ENCODE measurements at regions not wholly inside any gene's neighbourhood (a gene's known extent, or its start where the extent isn't known, plus 50 kb on each side); places are given as distances from the start of the nearest gene placed in this dataset.

- no peak for DNase-seq
Observed at GRCh38 chr11:92810423-92811064, 158.9 kb upstream of the MTNR1B start.

GRCh38 chr11:92811341-92811740 lies 158.1 kb upstream of the MTNR1B start:
- DNase-seq, result no peak

DNA sequence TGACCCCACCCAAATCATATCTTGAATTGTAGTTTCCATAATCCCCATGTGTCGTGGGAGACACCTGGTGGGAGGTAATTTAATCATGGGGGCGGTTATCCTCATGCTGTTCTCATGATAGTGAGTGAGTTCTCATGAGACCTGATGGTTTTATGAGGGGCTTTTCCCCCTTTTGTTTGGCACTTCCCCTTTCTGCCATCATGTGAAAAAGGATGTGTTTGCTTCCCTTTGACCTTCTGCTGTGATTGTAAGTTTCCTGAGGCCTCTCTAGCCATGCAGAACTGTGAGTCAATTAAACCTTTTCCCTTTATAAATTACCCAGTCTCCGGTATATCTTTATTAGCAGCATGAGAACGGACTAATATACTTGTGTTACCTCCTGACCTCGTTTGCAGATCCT lies 156.6 kb upstream of the MTNR1B start:
- DNase-seq, result no peak

GRCh38 chr11:92819830-92820229 lies 149.6 kb upstream of the MTNR1B start:
- no peak for DNase-seq

- no peak for DNase-seq
Observed at GRCh38 chr11:92820860-92821259, 148.6 kb upstream of the MTNR1B start.

DNA sequence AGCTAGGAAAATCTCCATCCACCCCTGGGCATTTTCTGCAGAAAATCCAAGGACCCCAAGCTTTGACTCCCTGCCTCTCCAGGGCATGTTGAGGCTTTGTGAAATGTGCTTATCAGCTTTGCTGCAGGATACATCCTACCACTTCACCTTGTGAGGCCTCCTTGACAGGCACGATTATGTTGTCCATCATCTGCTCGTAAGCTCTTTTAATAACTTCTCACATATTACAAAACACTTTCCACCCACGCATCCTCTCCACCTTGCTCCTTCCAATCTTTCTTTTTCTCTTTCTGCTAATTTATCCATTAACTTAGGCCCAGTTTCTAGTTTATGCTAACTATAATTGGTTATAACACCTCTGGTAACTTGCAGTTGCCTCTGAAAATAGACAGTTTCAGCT lies 147.0 kb upstream of the MTNR1B start:
- DNase-seq, result no peak

- DNase-seq, result no peak
Observed at GRCh38 chr11:92826136-92826535, 143.3 kb upstream of the MTNR1B start.

- DNase-seq, result no peak
Observed at GRCh38 chr11:92826603-92827002, 142.8 kb upstream of the MTNR1B start.

DNA sequence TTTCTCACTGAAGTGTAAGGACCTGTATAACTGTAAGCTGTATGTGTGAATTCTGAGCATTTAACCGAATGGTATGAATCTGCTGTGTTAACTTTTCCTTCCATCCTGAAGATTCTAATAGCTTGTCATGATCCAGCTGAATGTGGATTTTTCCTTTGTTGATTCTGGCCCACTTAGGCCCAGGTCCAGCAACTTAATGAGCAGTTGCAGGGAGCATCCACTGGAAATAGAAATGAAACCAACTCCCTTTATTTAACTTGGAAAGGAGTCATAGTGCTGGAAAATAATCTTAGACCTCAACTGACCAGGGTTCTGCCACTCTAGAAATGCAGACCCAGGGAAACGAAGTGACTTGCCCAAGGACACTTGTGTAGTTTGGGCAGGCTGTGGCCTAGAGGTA lies 142.3 kb upstream of the MTNR1B start:
- DNase-seq, result no peak

DNA sequence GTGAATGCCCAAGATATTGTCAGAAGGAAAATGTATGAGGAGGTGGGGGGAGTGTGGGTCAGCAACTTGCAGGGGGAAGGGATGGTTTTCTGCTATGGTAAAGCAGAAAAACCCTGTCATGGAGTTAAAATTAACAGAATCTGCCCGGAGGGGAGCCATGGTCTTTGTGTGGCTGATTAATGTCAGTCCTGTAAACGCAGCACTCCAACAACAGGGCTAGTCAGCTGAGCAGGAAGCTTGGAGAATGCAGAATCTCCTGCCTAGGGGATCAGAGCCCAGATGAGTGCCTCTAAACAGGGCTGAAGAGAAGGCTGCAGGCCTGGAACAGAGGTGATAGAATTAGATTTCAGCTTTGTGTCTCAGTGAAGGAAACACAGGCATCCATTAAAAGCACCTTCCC lies 140.9 kb upstream of the MTNR1B start:
- no peak for DNase-seq

DNA sequence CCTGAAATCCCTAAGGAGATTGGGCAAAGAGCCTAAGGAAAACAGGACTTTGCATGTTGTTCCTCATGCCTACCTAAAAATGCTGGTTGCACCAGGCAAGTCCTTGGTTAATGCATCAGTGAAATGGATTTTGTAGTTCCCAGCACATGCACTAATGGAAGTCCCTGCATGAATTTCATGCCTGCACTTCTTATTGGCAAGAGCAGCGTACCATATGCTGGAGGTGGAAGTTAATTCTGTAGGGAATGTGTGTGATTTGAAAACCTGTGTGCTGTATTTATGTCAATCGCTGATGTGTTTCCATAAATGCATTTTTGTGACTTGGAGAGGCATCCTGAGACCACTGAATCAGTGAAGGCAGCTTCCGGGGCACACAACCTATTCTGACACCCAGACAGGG lies 140.3 kb upstream of the MTNR1B start:
- DNase-seq, result no peak

DNA sequence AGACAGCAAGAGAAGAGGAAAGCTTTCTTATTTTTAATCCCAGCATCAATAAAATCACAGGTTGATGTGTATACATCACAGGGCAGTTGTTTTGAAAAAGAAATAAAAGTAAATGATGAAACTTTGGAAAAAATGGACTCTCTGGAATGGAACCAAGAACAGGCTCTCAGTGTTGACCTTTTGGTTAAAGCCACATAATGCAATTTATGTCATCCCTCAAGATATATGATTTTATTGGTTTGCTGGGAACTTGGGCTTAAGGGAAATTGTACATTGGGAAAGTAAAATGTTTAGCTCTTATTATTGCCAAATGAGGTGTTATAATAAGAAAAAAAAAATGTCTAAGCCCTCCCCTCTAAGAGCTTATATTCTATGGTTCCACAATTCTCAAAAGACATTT lies 139.8 kb upstream of the MTNR1B start:
- DNase-seq, result no peak

- no peak for DNase-seq
Observed at GRCh38 chr11:92830377-92831155, 138.9 kb upstream of the MTNR1B start.

GRCh38 chr11:92834296-92835020 lies 135.0 kb upstream of the MTNR1B start:
- no peak for DNase-seq

- no peak for DNase-seq
Observed at GRCh38 chr11:92837595-92837994, 131.9 kb upstream of the MTNR1B start.

DNA sequence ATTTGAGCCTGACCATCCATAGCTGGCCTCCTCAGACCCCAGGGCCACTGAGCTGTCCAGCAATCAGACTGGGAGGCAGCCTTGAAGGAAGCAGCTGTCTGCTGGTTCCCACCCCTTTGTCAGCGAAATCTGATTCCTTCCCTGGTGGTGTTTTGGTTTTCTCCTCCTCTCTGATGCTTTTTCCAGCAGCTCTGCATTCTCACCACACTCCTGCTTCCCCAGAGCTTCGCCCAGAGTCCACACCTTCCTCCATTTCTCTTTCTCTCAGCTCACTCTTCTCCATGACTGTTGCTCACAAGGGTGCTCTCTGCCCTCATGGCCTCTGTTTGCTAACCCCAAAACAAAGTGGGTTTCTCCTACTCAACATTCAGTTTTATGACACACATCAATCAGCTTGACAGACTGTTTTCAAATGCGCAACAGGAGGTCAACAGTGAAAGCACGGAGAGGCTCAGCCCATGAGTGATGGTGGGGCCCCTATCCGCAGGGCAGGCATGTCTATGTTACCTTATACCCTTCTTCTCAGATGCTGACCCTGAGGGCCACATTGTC lies 130.6 kb upstream of the MTNR1B start:
- DNase-seq, result no peak

GRCh38 chr11:92839450-92839849 lies 130.0 kb upstream of the MTNR1B start:
- DNase-seq, result no peak

- DNase-seq, result no peak
Observed at GRCh38 chr11:92841719-92842118, 127.7 kb upstream of the MTNR1B start.

- no peak for DNase-seq
Observed at GRCh38 chr11:92843455-92843854, 126.0 kb upstream of the MTNR1B start.

GRCh38 chr11:92844197-92844596 lies 125.3 kb upstream of the MTNR1B start:
- no peak for DNase-seq

- no peak for DNase-seq
Observed at GRCh38 chr11:92845390-92845789, 124.1 kb upstream of the MTNR1B start.

GRCh38 chr11:92845805-92846204 lies 123.6 kb upstream of the MTNR1B start:
- DNase-seq, result no peak

DNA sequence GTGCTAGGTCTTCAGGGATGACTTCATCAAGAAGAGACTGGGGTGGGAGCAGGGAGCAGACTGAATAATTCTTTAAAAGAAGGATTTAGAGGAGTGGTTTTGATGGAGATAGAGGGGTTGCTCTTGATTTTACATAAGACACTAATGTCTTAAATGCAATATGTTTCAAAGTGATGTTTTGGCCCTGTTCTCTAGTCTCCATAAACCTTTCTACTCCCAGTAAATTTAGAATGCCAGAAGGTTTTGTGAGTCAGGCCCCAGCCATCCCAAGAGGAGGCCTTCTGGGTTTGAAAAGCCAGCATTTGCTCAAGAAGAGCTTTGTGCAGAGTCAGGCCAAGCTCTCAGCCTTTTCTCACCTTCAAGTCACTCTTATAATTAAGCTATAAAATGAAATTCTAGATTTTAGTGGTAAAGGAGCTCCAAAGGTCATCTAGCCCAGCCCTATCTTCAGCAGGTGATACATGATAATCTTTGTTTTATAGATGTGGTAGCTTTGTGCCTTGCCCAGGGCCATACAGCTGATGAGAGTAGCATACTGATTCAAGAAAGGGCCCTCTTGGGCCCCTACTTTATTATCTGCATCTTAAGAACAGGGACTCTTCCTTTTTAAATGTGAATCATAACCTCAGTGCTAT lies 122.8 kb upstream of the MTNR1B start:
- DNase-seq, result no peak
